ENCODE measurements at regions not wholly inside any gene's neighbourhood (a gene's known extent, or its start where the extent isn't known, plus 50 kb on each side); places are given as distances from the start of the nearest gene placed in this dataset. TPM values are rescaled to one million over a fixed set of nuclear protein-coding genes. Genes with fewer than 3 reads are reported as not detected.
"Not testable (repeated sequence)": the region's sequence is repeated elsewhere in the genome, so short reads cannot be mapped to it uniquely, and the experiment has no call there.

GRCh38 chr7:63691408-63691807, 307.2 kb upstream of the ZNF722 start:
- H3K9me3 ChIP-seq (ENCODE audit: control insufficient read depth in 3 of 3, low read length in 3 of 3); H3K27me3 ChIP-seq (ENCODE audit: control insufficient read depth in 3 of 3, insufficient read depth in 3 of 3, low read length in 3 of 3); H3K4me1 ChIP-seq (ENCODE audit: control insufficient read depth in 3 of 3, insufficient read depth in 3 of 3, low read length in 3 of 3); H3K9ac ChIP-seq (ENCODE audit: low read depth in 1 of 3, low read length in 3 of 3); H3K36me3 ChIP-seq (ENCODE audit: control insufficient read depth in 3 of 3, insufficient read depth in 3 of 3, low read length in 3 of 3); H3K27ac ChIP-seq (ENCODE audit: low read depth, low read length); H3K4me3 ChIP-seq (ENCODE audit: low read length in 3 of 3): not testable (repeated sequence)

- not testable (repeated sequence) for H3K9me3 ChIP-seq (ENCODE audit: control insufficient read depth in 3 of 3, low read length in 3 of 3); H3K36me3 ChIP-seq (ENCODE audit: control insufficient read depth in 3 of 3, insufficient read depth in 3 of 3, low read length in 3 of 3); H3K4me1 ChIP-seq (ENCODE audit: control insufficient read depth in 3 of 3, insufficient read depth in 3 of 3, low read length in 3 of 3); H3K4me3 ChIP-seq (ENCODE audit: low read length in 3 of 3); H3K27me3 ChIP-seq (ENCODE audit: control insufficient read depth in 3 of 3, insufficient read depth in 3 of 3, low read length in 3 of 3); H3K9ac ChIP-seq (ENCODE audit: low read depth in 1 of 3, low read length in 3 of 3); H3K27ac ChIP-seq (ENCODE audit: low read depth, low read length)
Observed at GRCh38 chr7:63694296-63694695, 304.4 kb upstream of the ZNF722 start.

Small RNA genes in the stretch of these regions (small RNA-seq; reads per million reads assigned to genes)
- not detected for gene MIR4283-2
